ENCODE measurements at regions not wholly inside any gene's neighbourhood (a gene's known extent, or its start where the extent isn't known, plus 50 kb on each side); places are given as distances from the start of the nearest gene placed in this dataset.
"Not testable (repeated sequence)": the region's sequence is repeated elsewhere in the genome, so short reads cannot be mapped to it uniquely, and the experiment has no call there.

DNA sequence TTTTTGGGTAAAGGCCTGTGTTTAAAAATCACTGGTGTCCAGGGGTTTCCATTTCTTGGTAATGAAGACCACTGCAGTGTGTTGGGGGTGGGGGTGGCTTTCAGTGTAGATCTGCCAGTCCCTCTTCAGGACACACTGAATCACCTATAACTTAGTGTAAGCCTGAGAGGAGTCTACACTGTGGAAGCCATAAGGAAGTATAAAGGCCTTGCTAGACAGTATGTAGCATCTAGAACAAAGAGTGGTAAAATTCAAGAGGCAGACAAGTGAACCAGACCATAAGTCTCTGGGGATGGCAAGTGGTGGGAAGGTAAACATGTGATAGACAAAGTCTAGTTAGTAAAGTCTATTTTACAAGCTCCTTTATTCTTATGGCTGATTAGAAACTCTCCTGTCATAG lies 191.8 kb downstream of the CCNG2 start:
- TF ChIP-seq, protein P1, sequence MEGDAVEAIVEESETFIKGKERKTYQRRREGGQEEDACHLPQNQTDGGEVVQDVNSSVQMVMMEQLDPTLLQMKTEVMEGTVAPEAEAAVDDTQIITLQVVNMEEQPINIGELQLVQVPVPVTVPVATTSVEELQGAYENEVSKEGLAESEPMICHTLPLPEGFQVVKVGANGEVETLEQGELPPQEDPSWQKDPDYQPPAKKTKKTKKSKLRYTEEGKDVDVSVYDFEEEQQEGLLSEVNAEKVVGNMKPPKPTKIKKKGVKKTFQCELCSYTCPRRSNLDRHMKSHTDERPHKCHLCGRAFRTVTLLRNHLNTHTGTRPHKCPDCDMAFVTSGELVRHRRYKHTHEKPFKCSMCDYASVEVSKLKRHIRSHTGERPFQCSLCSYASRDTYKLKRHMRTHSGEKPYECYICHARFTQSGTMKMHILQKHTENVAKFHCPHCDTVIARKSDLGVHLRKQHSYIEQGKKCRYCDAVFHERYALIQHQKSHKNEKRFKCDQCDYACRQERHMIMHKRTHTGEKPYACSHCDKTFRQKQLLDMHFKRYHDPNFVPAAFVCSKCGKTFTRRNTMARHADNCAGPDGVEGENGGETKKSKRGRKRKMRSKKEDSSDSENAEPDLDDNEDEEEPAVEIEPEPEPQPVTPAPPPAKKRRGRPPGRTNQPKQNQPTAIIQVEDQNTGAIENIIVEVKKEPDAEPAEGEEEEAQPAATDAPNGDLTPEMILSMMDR (conservative IDR thresholded peaks at IDR 0.05; ENCODE audit: low read length) = no peak

DNA sequence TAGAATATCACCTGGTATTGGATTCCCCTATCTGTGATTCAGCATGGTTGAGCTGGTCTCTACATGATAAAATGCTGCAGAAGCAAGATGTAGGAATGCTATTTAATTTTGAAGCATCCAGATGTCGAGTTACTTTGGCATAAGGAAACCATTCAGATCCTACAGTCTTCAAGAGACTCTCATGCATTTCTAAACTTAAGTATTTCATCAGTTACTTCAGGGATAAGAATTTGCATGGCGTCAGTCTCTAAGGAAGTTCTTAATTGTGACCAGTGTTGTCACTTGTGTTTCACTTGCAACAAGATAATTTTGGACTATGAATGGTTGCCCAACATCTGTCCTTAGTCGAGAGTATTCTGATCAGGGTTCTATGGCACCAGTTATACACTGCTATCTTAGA lies 192.4 kb downstream of the CCNG2 start:
- DNase-seq (ENCODE audit: low read depth) = peak; percentile 57
- TF ChIP-seq, protein P1 (conservative IDR thresholded peaks at IDR 0.05; ENCODE audit: low read length) = no peak
- no peak overlapping the region for H3K4me3 ChIP-seq (ENCODE audit: low read length)

More for the DNA sequence above, 191.8 kb downstream of the CCNG2 start:
- no peak overlapping the region for H3K4me3 ChIP-seq (ENCODE audit: low read length)
- DNase-seq (ENCODE audit: low read depth) = no peak

DNA sequence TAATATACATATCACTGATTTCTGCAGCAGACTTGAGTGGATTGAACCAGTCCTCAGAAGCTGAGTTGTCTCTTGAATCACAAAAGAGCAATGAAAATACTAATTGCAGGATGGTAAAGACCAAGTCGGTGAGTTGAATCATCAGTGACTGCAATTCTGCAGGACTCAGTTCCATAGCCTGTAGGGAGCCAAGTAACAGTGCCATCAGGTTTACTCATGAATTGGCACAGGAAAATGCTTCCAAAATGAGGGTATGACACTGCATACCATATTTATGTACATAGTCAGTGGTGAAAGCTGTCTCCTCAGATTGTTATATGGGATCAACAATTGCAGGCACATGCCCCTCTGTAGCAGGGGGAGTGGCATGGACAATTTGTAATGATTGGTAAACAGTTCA lies 192.8 kb downstream of the CCNG2 start:
- TF ChIP-seq, protein P1 (conservative IDR thresholded peaks at IDR 0.05; ENCODE audit: low read length) = no peak
- DNase-seq (ENCODE audit: low read depth) = peak; percentile 55
- no peak overlapping the region for H3K4me3 ChIP-seq (ENCODE audit: low read length)

DNA sequence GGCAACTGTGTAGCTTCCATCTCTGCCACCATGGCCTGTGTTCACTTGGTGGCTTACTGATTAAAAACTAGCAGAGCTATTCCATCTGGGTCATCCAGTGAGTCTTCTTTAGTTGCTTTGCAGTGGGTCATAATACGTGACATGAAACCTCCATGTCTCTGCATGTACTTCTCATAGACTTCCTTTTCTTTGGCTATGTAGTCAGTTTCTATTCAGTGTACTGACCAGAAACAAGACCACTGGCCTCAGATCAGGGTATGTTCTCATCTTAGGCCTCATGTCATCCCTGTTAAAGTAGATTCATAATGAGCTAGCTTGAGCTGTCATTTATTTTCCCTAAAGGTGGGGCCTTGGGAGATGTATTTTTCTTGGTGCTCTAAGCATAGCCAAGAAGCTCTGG lies 195.2 kb downstream of the CCNG2 start:
- TF ChIP-seq, protein P1 (conservative IDR thresholded peaks at IDR 0.05; ENCODE audit: low read length) = no peak

DNA sequence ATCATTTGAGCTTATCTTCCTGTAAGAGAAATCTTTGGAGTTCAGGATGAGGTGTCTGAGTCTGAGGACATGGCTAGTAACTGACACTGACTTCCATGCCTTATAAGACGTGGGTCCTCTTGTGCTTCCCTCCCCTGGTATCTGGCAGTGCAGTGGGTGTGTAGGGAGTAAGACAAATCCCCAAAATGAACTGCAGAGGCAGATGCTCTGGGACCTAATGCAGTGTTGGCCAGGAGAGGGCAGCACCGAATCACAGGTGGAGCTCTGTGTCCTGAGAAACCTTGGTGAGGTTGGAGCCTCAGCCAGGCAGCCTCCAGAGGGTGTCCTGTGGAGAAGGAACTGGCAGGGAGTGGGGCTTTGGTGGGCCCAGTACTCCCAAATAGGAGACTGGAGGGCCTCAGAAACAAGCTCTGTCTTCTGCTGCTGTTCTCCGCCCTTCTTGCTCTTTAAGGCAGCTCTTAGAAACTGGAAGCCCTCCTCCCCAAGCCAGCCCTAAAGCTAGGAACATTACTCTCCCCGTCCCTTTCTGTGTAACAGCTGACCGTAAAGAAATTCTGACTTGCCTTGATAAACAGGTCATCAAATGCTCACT lies 196.8 kb downstream of the CCNG2 start:
- not testable (repeated sequence) for H3K4me3 ChIP-seq (ENCODE audit: low read length); DNase-seq (ENCODE audit: low read depth)

More for the DNA sequence above, 195.2 kb downstream of the CCNG2 start:
- DNase-seq (ENCODE audit: low read depth) = no peak
- H3K4me3 ChIP-seq (ENCODE audit: low read length) = no peak overlapping the region

DNA sequence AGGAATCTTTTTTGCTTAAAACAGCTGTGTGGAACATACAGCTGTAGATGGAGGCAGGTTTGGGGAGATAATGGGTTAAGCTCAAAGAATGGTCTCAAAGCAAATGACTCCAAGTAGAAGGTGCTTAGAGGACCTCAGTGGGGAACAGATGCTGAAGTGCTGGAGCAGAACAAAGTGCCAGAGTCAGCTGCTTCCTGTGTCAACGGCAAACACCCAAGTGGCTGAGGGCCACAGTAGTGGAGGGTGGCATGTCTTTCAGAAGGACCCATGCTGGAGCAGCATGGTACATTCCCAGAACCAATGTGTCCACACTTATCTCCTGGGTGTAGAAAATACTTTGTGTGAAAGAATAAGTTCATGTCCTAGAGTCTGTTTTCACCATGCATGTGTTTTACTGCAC lies 197.5 kb downstream of the CCNG2 start:
- no peak for DNase-seq (ENCODE audit: low read depth)
- no peak overlapping the region for H3K4me3 ChIP-seq (ENCODE audit: low read length)
- TF ChIP-seq, protein P1 (conservative IDR thresholded peaks at IDR 0.05; ENCODE audit: low read length) = no peak

DNA sequence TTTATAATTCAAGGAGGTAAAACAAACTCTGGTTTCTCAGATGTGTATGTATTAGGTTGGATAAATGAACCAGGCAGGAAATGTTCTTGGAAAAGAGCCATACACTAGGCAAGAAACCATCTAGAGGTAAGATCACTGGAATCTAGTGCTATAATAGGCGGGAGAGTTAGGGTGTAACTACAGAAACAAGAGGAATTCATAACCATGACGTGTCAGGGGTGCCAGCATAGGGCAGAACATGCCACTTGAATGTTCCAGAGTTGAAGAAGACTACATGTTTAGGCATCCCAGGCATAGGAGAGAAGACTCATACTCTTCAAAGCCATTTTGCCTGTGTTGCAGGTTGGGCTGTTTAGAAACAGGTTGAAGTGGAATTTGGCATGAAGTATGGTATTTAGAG lies 198.7 kb downstream of the CCNG2 start:
- no peak for DNase-seq (ENCODE audit: low read depth)
- TF ChIP-seq, protein P1 (conservative IDR thresholded peaks at IDR 0.05; ENCODE audit: low read length) = no peak
- H3K4me3 ChIP-seq (ENCODE audit: low read length) = no peak overlapping the region

All from AG10803 (cell line).